GM23338 (cell line): ENCODE measurements at regions not wholly inside any gene's neighbourhood (a gene's known extent, or its start where the extent isn't known, plus 50 kb on each side); places are given as distances from the start of the nearest gene placed in this dataset.

Experiments used
- ATAC-seq: fragments of 200-7000 bp; cut with Tn5 transposase; 3 replicates; pipeline ENCODE4 v1.9.1; 2020
- DNase-seq: peaks from one replicate; pipeline ENCODE4 v3.0.0-alpha.2; 2015; ENCODE audit warnings: low spot score
- H2AFZ ChIP-seq: fragments of 200-600 bp; sonication (generic); 2 replicates; pipeline ENCODE4 v1.8.0; 2016; ENCODE audit warnings: antibody characterized with exemption, mild to moderate bottlenecking, moderate library complexity
- H3F3A ChIP-seq: fragments of 200-600 bp; sonication (generic); replicated peaks from 2 replicates; pipeline ENCODE4 v1.8.0; 2017; ENCODE audit warnings: antibody characterized with exemption, mixed run types, low read depth
- H3K27ac ChIP-seq: fragments of 200-600 bp; sonication (generic); 2 replicates; pipeline ENCODE4 v1.6.1; 2016; ENCODE audit warnings: low read depth
- H3K27me3 ChIP-seq: fragments of 200-600 bp; sonication (generic); 2 replicates; pipeline ENCODE4 v1.8.0; 2016; ENCODE audit warnings: mild to moderate bottlenecking, mixed run types, moderate library complexity; ENCODE audit not compliant: insufficient read depth
- H3K36me3 ChIP-seq: fragments of 200-600 bp; sonication (generic); 2 replicates; pipeline ENCODE4 v1.8.0; 2016; ENCODE audit warnings: mild to moderate bottlenecking; ENCODE audit not compliant: insufficient read depth
- H3K4me1 ChIP-seq: fragments of 200-600 bp; sonication (generic); 2 replicates; pipeline ENCODE4 v1.8.0; 2016; ENCODE audit warnings: mild to moderate bottlenecking, moderate library complexity; ENCODE audit not compliant: insufficient read depth
- H3K4me2 ChIP-seq: fragments of 200-600 bp; sonication (generic); 2 replicates; pipeline ENCODE4 v1.7.1; 2017; ENCODE audit warnings: mixed run types
- H3K4me3 ChIP-seq: fragments of 200-600 bp; sonication (generic); 2 replicates; pipeline ENCODE4 v1.6.1; 2016; ENCODE audit warnings: mixed run types
- H3K79me2 ChIP-seq: fragments of 200-600 bp; sonication (generic); replicated peaks from 2 replicates; pipeline ENCODE4 v1.8.0; 2017; ENCODE audit warnings: mild to moderate bottlenecking; ENCODE audit not compliant: insufficient read depth
- H3K9me2 ChIP-seq: fragments of 200-600 bp; sonication (generic); 2 replicates; pipeline ENCODE4 v1.8.0; 2017; ENCODE audit not compliant: insufficient read depth
- H4K20me1 ChIP-seq: fragments of 200-600 bp; sonication (generic); replicated peaks from 2 replicates; pipeline ENCODE4 v1.8.0; 2017; ENCODE audit warnings: mild to moderate bottlenecking; ENCODE audit not compliant: insufficient read depth
- H3K27ac Mint-ChIP-seq: 2 replicates; pipeline ENCODE4 v1.8.0; 2020; ENCODE audit warnings: inconsistent platforms, mild to moderate bottlenecking, moderate library complexity, mixed read lengths
- H3K27me3 Mint-ChIP-seq: 3 replicates; pipeline ENCODE4 v1.8.0; 2022; ENCODE audit warnings: low read depth, mild to moderate bottlenecking, moderate library complexity, mixed read lengths, inconsistent platforms; ENCODE audit not compliant: insufficient read depth, poor library complexity
- H3K36me3 Mint-ChIP-seq: 3 replicates; pipeline ENCODE4 v1.8.0; 2021; ENCODE audit warnings: low read depth, mild to moderate bottlenecking, inconsistent platforms, moderate library complexity, mixed read lengths
- H3K4me1 Mint-ChIP-seq: 3 replicates; pipeline ENCODE4 v1.8.0; 2020; ENCODE audit warnings: mild to moderate bottlenecking, inconsistent platforms, mixed read lengths
- H3K4me3 Mint-ChIP-seq: 3 replicates; pipeline ENCODE4 v1.8.0; 2021; ENCODE audit warnings: moderate library complexity, mild to moderate bottlenecking, inconsistent platforms, mixed read lengths
- H3K9me3 Mint-ChIP-seq: 3 replicates; pipeline ENCODE4 v1.8.0; 2020; ENCODE audit warnings: moderate library complexity, mild to moderate bottlenecking, inconsistent platforms, mixed read lengths
- CREB1 ChIP-seq: fragments of 250-450 bp; sonication (Bioruptor Pico); IDR thresholded peaks from 2 replicates; pipeline ENCODE4 v1.5.0; 2020; ENCODE audit warnings: low read depth, mild to moderate bottlenecking, moderate library complexity
- CTCF ChIP-seq, 2 experiments: fragments of 200-600 bp in 1 of 2; sonication (generic) in 1 of 2; conservative IDR thresholded peaks; 2 replicates each; pipeline versions ENCODE4 v1.5.1 to v1.6.1; 2016 to 2017; ENCODE audit warnings: antibody characterized with exemption in 2 of 2, low read depth in 2 of 2, mild to moderate bottlenecking in 2 of 2, moderate library complexity in 1 of 2
- ETS1 ChIP-seq: IDR thresholded peaks from 2 replicates; pipeline ENCODE4 v1.6.1; 2016; ENCODE audit warnings: antibody characterized with exemption
- EZH2 ChIP-seq: fragments of 200-600 bp; sonication (generic); IDR thresholded peaks from one replicate; pipeline ENCODE4 v1.8.0; 2017; ENCODE audit warnings: antibody characterized with exemption, mild to moderate bottlenecking, low read depth; ENCODE audit not compliant: unreplicated experiment
- EZH2phosphoT487 ChIP-seq: fragments of 200-600 bp; sonication (generic); IDR thresholded peaks from one replicate; pipeline ENCODE4 v1.8.1; 2018; ENCODE audit warnings: antibody characterized with exemption; ENCODE audit not compliant: unreplicated experiment
- JUNB ChIP-seq: IDR thresholded peaks from one replicate; pipeline ENCODE4 v1.6.1; 2016; ENCODE audit warnings: antibody characterized with exemption; ENCODE audit not compliant: unreplicated experiment
- NANOG ChIP-seq: IDR thresholded peaks from 2 replicates; pipeline ENCODE4 v1.6.1; 2016; ENCODE audit warnings: antibody characterized with exemption, borderline replicate concordance
- POLR2AphosphoS5 ChIP-seq: IDR thresholded peaks from 2 replicates; pipeline ENCODE4 v1.6.1; 2016; ENCODE audit warnings: antibody characterized with exemption, low read depth
- REST ChIP-seq: IDR thresholded peaks from one replicate; pipeline ENCODE4 v1.6.1; 2018; ENCODE audit warnings: antibody characterized with exemption; ENCODE audit not compliant: unreplicated experiment
- STAT1 ChIP-seq: IDR thresholded peaks from one replicate; pipeline ENCODE4 v1.6.1; 2016; ENCODE audit warnings: antibody characterized with exemption; ENCODE audit not compliant: unreplicated experiment
- ZNF114 ChIP-seq: fragments of 250-450 bp; sonication (Bioruptor Pico); IDR thresholded peaks from 2 replicates; pipeline ENCODE4 v1.5.0; 2020; ENCODE audit warnings: mild to moderate bottlenecking, moderate library complexity
- ZNF331 ChIP-seq: fragments of 250-450 bp; sonication (Bioruptor Pico); IDR thresholded peaks from 2 replicates; pipeline ENCODE4 v1.5.0; 2020; ENCODE audit warnings: low read depth, mild to moderate bottlenecking, moderate library complexity
- ZNF462 ChIP-seq: fragments of 250-450 bp; sonication (Bioruptor Pico); IDR thresholded peaks from 2 replicates; pipeline ENCODE4 v1.5.0; 2020; ENCODE audit warnings: mild to moderate bottlenecking, moderate library complexity

- Mint-ChIP-seq H3K9me3 (no peaks in the 10 kb centered on the region), H3K36me3 (no peaks in the 10 kb centered on the region), H3K27ac (no peak overlapping the region), H3K4me1 (peaks cover 24% of the 10 kb centered on the region), H3K27me3 (peaks cover 2% of the 10 kb centered on the region), H3K4me3 (no peak overlapping the region)
- Histone ChIP-seq H3K9me2 (0 out of 2 replicates have a peak, but pooled peaks cover 4% of the 10 kb centered on the region), H3K27ac (no peak overlapping the region), H3K27me3 (no peaks in the 10 kb centered on the region), H3K79me2 (no peaks in the 10 kb centered on the region), H3K36me3 (no peaks in the 10 kb centered on the region), H3K4me1 (peaks cover 6% of the 10 kb centered on the region; the same call in 1 of the 2 replicates), H2AFZ (no peak overlapping the region), H3F3A (no peaks in the 10 kb centered on the region), H4K20me1 (no peaks in the 10 kb centered on the region), H3K4me3 (no peak overlapping the region), H3K4me2 (no peak overlapping the region)
- ATAC-seq: no peak
- TF ChIP-seq CTCF (conservative IDR thresholded peaks at IDR 0.05; ENCODE audit: low read depth in 2 of 2) (no peak), ETS1 (no peak), REST (no peak), ZNF331 (CRISPR knock-in tag) (no peak), JUNB (no peak), POLR2AphosphoS5 (no peak), STAT1 (no peak), EZH2phosphoT487 (no peak), ZNF462 (no peak), EZH2 (no peak), NANOG (no peak), CREB1 (no peak), ZNF114 (CRISPR knock-in tag) (no peak)
- no peak for DNase-seq
These were observed 245.7 kb upstream of the ELAVL2 start for GRCh38 chr9:24071716-24072115.
